ENCODE measurements at regions not wholly inside any gene's neighbourhood (a gene's known extent, or its start where the extent isn't known, plus 50 kb on each side); places are given as distances from the start of the nearest gene placed in this dataset.

DNA sequence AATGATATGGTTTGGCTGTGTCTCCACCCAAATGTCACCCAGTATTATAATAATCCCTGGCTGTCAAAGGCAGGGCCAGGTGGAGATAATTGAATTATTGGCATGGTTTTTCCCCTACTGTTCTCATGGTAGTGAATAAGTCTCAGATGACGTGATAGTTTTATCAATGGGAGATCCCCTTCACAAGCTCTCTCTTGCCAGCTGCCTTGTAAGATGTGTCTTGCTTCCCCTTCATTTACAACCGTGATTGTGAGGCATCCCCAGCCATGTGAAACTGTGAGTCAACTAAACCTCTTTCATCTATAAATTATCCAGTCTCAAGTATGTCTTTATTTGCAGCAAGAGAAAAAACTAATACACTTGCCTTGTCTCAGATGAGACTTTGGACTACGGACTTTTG lies 907.3 kb upstream of the MANEA start:
- TF ChIP-seq EZH2 (IDR thresholded peaks at IDR 0.05; ENCODE audit: low read length, missing control alignments): no peak
- TF ChIP-seq, protein P1, sequence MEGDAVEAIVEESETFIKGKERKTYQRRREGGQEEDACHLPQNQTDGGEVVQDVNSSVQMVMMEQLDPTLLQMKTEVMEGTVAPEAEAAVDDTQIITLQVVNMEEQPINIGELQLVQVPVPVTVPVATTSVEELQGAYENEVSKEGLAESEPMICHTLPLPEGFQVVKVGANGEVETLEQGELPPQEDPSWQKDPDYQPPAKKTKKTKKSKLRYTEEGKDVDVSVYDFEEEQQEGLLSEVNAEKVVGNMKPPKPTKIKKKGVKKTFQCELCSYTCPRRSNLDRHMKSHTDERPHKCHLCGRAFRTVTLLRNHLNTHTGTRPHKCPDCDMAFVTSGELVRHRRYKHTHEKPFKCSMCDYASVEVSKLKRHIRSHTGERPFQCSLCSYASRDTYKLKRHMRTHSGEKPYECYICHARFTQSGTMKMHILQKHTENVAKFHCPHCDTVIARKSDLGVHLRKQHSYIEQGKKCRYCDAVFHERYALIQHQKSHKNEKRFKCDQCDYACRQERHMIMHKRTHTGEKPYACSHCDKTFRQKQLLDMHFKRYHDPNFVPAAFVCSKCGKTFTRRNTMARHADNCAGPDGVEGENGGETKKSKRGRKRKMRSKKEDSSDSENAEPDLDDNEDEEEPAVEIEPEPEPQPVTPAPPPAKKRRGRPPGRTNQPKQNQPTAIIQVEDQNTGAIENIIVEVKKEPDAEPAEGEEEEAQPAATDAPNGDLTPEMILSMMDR (conservative IDR thresholded peaks at IDR 0.05 in 1 of 2, IDR thresholded peaks at IDR 0.05 in 1 of 2; ENCODE audit: low read depth in 1 of 2, low read length in 2 of 2): no peak
- no peak overlapping the region for H3K27ac ChIP-seq (ENCODE audit: insufficient read depth, low read length)

GRCh38 chr6:94668876-94669275 lies 908.5 kb upstream of the MANEA start:
- Histone ChIP-seq H3K27ac (ENCODE audit: insufficient read depth, low read length) (no peak overlapping the region), H3K36me3 (ENCODE audit: control insufficient read depth, insufficient read depth, low read length) (no peaks in the 10 kb centered on the region), H2AFZ (ENCODE audit: low read length) (no peak overlapping the region), H3K27me3 (ENCODE audit: control insufficient read depth, insufficient read depth, low read length) (no peaks in the 10 kb centered on the region), H4K20me1 (ENCODE audit: control insufficient read depth, extremely low read depth, insufficient read depth, low read length) (no peaks in the 10 kb centered on the region), H3K4me3 (replicated peaks in 1 of 4; ENCODE audit: control extremely low read depth in 1 of 4, insufficient read depth in 1 of 4, low read depth in 3 of 4, low read length in 4 of 4) (no peak overlapping the region), H3K4me2 (ENCODE audit: extremely low read depth, insufficient read depth, low read length) (no peak overlapping the region), H3K4me1 (ENCODE audit: control insufficient read depth, extremely low read depth, insufficient read depth, low read length) (no peaks in the 10 kb centered on the region), H3K9ac (ENCODE audit: insufficient read depth, low read length) (no peak overlapping the region), H3K79me2 (ENCODE audit: control insufficient read depth, insufficient read depth, low read length) (no peaks in the 10 kb centered on the region), H3K9me3 (ENCODE audit: control insufficient read depth, insufficient read depth, low read depth, low read length) (no peaks in the 10 kb centered on the region)
- no peak for TF ChIP-seq EZH2 (IDR thresholded peaks at IDR 0.05; ENCODE audit: low read length, missing control alignments)
- TF ChIP-seq, protein P1 (conservative IDR thresholded peaks at IDR 0.05 in 1 of 2, IDR thresholded peaks at IDR 0.05 in 1 of 2; ENCODE audit: low read depth in 1 of 2, low read length in 2 of 2): no peak
- DNase-seq (ENCODE audit: low read depth in 2 of 2): no peak

More for the DNA sequence above, 907.3 kb upstream of the MANEA start:
- no peak overlapping the region for H2AFZ ChIP-seq (ENCODE audit: low read length)
- no peak overlapping the region for H3K4me3 ChIP-seq (replicated peaks in 1 of 4; ENCODE audit: control extremely low read depth in 1 of 4, insufficient read depth in 1 of 4, low read depth in 3 of 4, low read length in 4 of 4)
- H3K27me3 ChIP-seq (ENCODE audit: control insufficient read depth, insufficient read depth, low read length): no peaks in the 10 kb centered on the region
- no peaks in the 10 kb centered on the region for H3K4me1 ChIP-seq (ENCODE audit: control insufficient read depth, extremely low read depth, insufficient read depth, low read length)
- H3K36me3 ChIP-seq (ENCODE audit: control insufficient read depth, insufficient read depth, low read length): no peaks in the 10 kb centered on the region
- H3K4me2 ChIP-seq (ENCODE audit: extremely low read depth, insufficient read depth, low read length): no peak overlapping the region
- H3K9me3 ChIP-seq (ENCODE audit: control insufficient read depth, insufficient read depth, low read depth, low read length): no peaks in the 10 kb centered on the region
- H4K20me1 ChIP-seq (ENCODE audit: control insufficient read depth, extremely low read depth, insufficient read depth, low read length): no peaks in the 10 kb centered on the region
- H3K79me2 ChIP-seq (ENCODE audit: control insufficient read depth, insufficient read depth, low read length): no peaks in the 10 kb centered on the region
- no peak overlapping the region for H3K9ac ChIP-seq (ENCODE audit: insufficient read depth, low read length)
- no peak for DNase-seq (ENCODE audit: low read depth in 2 of 2)

DNA sequence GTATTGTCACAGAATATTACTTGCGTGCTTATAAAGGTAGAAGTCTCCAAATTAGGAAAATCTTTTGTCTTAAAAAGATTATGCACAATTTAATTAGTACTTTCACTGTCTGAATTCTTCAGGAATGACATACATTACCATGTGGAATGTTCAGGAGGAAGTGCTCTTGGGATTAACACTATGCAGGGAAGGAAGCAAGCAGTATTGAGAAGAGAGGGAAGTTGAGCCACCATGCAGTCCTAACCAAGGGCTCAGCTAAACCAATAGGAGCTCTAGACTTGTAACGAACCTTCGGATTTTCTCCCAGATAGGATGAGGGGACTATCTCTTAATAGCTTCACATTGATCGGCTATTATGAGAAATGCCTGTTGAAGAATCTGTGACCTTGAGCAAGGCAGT lies 918.4 kb upstream of the MANEA start:
- TF ChIP-seq, protein P1 (conservative IDR thresholded peaks at IDR 0.05 in 1 of 2, IDR thresholded peaks at IDR 0.05 in 1 of 2; ENCODE audit: low read depth in 1 of 2, low read length in 2 of 2): no peak
- no peak for TF ChIP-seq EZH2 (IDR thresholded peaks at IDR 0.05; ENCODE audit: low read length, missing control alignments)
- no peaks in the 10 kb centered on the region for H3K4me1 ChIP-seq (ENCODE audit: control insufficient read depth, extremely low read depth, insufficient read depth, low read length)
- H3K36me3 ChIP-seq (ENCODE audit: control insufficient read depth, insufficient read depth, low read length): no peaks in the 10 kb centered on the region
- H3K27ac ChIP-seq (ENCODE audit: insufficient read depth, low read length): no peak overlapping the region
- H3K4me2 ChIP-seq (ENCODE audit: extremely low read depth, insufficient read depth, low read length): no peak overlapping the region
- H4K20me1 ChIP-seq (ENCODE audit: control insufficient read depth, extremely low read depth, insufficient read depth, low read length): no peaks in the 10 kb centered on the region
- H3K4me3 ChIP-seq (replicated peaks in 1 of 4; ENCODE audit: control extremely low read depth in 1 of 4, insufficient read depth in 1 of 4, low read depth in 3 of 4, low read length in 4 of 4): no peak overlapping the region
- no peaks in the 10 kb centered on the region for H3K27me3 ChIP-seq (ENCODE audit: control insufficient read depth, insufficient read depth, low read length)
- H3K9me3 ChIP-seq (ENCODE audit: control insufficient read depth, insufficient read depth, low read depth, low read length): no peaks in the 10 kb centered on the region
- DNase-seq (ENCODE audit: low read depth in 2 of 2): no peak
- H3K9ac ChIP-seq (ENCODE audit: insufficient read depth, low read length): no peak overlapping the region
- no peaks in the 10 kb centered on the region for H3K79me2 ChIP-seq (ENCODE audit: control insufficient read depth, insufficient read depth, low read length)
- no peak overlapping the region for H2AFZ ChIP-seq (ENCODE audit: low read length)
